Kidney tubule cell (primary cell): ENCODE measurements at regions not wholly inside any gene's neighbourhood (a gene's known extent, or its start where the extent isn't known, plus 50 kb on each side); places are given as distances from the start of the nearest gene placed in this dataset.
"Not testable (repeated sequence)": the region's sequence is repeated elsewhere in the genome, so short reads cannot be mapped to it uniquely, and the experiment has no call there.

Source experiments
- DNase-seq: peaks from one replicate; pipeline ENCODE4 v3.0.0-alpha.2; 2018; ENCODE audit warnings: low spot score

- DNase-seq, result no peak
Observed at GRCh38 chr14:56046996-56047395, 71.2 kb upstream of the PELI2 start.

GRCh38 chr14:56049536-56049935 is 68.7 kb upstream of the PELI2 start:
- no peak for DNase-seq

- no peak for DNase-seq
Observed at GRCh38 chr14:56055511-56055910, 62.7 kb upstream of the PELI2 start.

- no peak for DNase-seq
Observed at GRCh38 chr14:56056031-56056430, 62.2 kb upstream of the PELI2 start.

- DNase-seq, result no peak
Observed at GRCh38 chr14:56057071-56057741, 61.0 kb upstream of the PELI2 start.

GRCh38 chr14:56057767-56058166 is 60.4 kb upstream of the PELI2 start:
- DNase-seq, result no peak

- DNase-seq, result peak; percentile 80
Observed at GRCh38 chr14:56059054-56059453, 59.2 kb upstream of the PELI2 start.

- no peak for DNase-seq
Observed at GRCh38 chr14:56061051-56061450, 57.2 kb upstream of the PELI2 start.

- DNase-seq, result no peak
Observed at GRCh38 chr14:56063131-56063530, 55.1 kb upstream of the PELI2 start.

- DNase-seq, result no peak
Observed at GRCh38 chr14:56064513-56064912, 53.7 kb upstream of the PELI2 start.

- DNase-seq, result not testable (repeated sequence)
Observed at GRCh38 chr14:56065199-56065598, 53.0 kb upstream of the PELI2 start.

- peak; percentile 76 for DNase-seq
Observed at GRCh38 chr14:56065621-56066290, 52.5 kb upstream of the PELI2 start.
